Activated naive CD4-positive, alpha-beta T cell treated with anti-CD3 and anti-CD28 coated beads, Interleukin-2, amount 50 U/mL, for 24 hours (primary cell): ENCODE measurements at regions not wholly inside any gene's neighbourhood (a gene's known extent, or its start where the extent isn't known, plus 50 kb on each side); places are given as distances from the start of the nearest gene placed in this dataset.
"Not testable (repeated sequence)": the region's sequence is repeated elsewhere in the genome, so short reads cannot be mapped to it uniquely, and the experiment has no call there.

Experiments used
- H3K27ac Mint-ChIP-seq: one replicate; pipeline ENCODE4 v1.8.0; 2021; ENCODE audit warnings: mild to moderate bottlenecking, mixed read lengths
- H3K27me3 Mint-ChIP-seq: one replicate; pipeline ENCODE4 v1.8.0; 2021; ENCODE audit warnings: mixed read lengths
- H3K36me3 Mint-ChIP-seq: one replicate; pipeline ENCODE4 v1.8.0; 2021; ENCODE audit warnings: mixed read lengths
- H3K4me1 Mint-ChIP-seq: one replicate; pipeline ENCODE4 v1.8.0; 2021; ENCODE audit warnings: mixed read lengths
- H3K4me3 Mint-ChIP-seq: one replicate; pipeline ENCODE4 v1.8.0; 2021; ENCODE audit warnings: mild to moderate bottlenecking, mixed read lengths
- H3K9me3 Mint-ChIP-seq: one replicate; pipeline ENCODE4 v1.8.0; 2021; ENCODE audit warnings: mixed read lengths

DNA sequence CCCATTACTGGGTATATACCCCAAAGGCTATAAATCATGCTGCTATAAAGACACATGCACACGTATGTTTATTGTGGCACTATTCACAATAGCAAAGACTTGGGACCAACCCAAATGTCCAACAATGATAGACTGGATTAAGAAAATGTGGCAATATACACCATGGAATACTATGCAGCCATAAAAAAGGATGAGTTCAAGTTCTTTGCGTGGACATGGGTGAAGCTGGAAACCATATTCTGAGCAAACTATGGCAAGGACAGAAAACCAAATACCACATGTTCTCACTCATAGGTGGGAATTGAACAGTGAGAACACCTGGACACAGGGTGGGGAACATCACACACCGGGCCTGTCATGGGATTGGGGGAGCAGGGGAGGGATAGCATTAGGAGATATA is 54.4 kb upstream of the MUCL1 start:
- H3K4me3 Mint-ChIP-seq, H3K27me3 Mint-ChIP-seq, H3K27ac Mint-ChIP-seq, H3K36me3 Mint-ChIP-seq, H3K4me1 Mint-ChIP-seq, H3K9me3 Mint-ChIP-seq: not testable (repeated sequence)

- Mint-ChIP-seq H3K27ac (no peak overlapping the region), H3K27me3 (no peaks in the 10 kb centered on the region), H3K9me3 (no peaks in the 10 kb centered on the region)
Observed at GRCh38 chr12:54798651-54799050, 55.7 kb upstream of the MUCL1 start.

GRCh38 chr12:54796991-54797390 is 57.3 kb upstream of the MUCL1 start:
- Mint-ChIP-seq H3K4me3 (no peak overlapping the region), H3K9me3 (no peaks in the 10 kb centered on the region), H3K4me1 (no peaks in the 10 kb centered on the region), H3K27ac (no peak overlapping the region), H3K36me3 (no peaks in the 10 kb centered on the region), H3K27me3 (no peaks in the 10 kb centered on the region)

More at GRCh38 chr12:54798651-54799050, 55.7 kb upstream of the MUCL1 start:
- no peaks in the 10 kb centered on the region for H3K4me1 Mint-ChIP-seq
- no peaks in the 10 kb centered on the region for H3K36me3 Mint-ChIP-seq
- H3K4me3 Mint-ChIP-seq: no peak overlapping the region

DNA sequence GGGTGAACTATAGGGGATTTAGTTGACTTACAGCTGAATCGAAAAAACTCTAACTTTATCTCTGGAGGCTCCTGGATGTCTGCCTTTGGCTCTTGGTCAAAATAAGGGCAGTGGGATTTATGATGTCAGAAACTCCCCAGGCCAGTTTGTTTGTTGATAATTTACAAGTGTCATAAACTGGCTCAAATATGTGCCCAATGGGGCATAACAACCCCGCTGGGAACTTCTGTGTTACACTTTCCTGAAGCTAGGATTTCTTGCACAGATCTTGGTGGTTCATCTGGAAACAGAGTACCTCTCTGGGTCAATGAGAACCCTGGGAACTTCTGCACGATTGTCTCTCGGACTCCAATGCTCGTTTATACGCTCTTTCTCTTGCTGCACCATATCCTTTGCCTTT is 58.7 kb upstream of the MUCL1 start:
- no peaks in the 10 kb centered on the region for H3K4me1 Mint-ChIP-seq
- H3K9me3 Mint-ChIP-seq: no peaks in the 10 kb centered on the region
- H3K27ac Mint-ChIP-seq: no peak overlapping the region
- H3K36me3 Mint-ChIP-seq: no peaks in the 10 kb centered on the region
- no peak overlapping the region for H3K4me3 Mint-ChIP-seq
- H3K27me3 Mint-ChIP-seq: no peaks in the 10 kb centered on the region

DNA sequence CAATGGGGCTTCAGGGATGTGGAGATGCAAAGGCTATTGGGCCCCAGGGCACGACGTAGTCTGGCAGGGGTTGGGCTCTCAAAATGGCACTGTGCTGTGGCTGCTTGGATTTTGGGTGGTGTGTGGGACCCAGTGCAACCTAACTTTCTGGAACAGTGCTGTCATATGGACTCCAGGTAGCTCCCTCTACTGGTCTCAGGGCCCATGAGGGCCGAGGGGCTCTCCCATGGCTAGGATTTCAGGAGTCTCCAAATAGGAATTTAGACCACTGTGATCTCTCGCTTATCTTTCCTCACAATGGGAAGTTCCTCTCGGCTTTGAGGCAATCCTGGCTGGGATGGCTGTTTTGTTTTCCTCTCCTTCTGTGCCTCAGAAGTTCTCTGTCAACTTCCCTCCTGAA is 68.2 kb upstream of the MUCL1 start:
- Mint-ChIP-seq H3K27ac (no peak overlapping the region), H3K36me3 (peaks cover 5% of the 10 kb centered on the region), H3K4me1 (no peaks in the 10 kb centered on the region), H3K4me3 (no peak overlapping the region), H3K27me3 (no peaks in the 10 kb centered on the region), H3K9me3 (peaks cover 20% of the 10 kb centered on the region)

- Mint-ChIP-seq H3K9me3 (peaks cover 20% of the 10 kb centered on the region), H3K36me3 (peaks cover 5% of the 10 kb centered on the region), H3K27me3 (no peaks in the 10 kb centered on the region), H3K27ac (peak overlapping the region; percentile 25), H3K4me3 (no peak overlapping the region), H3K4me1 (peaks cover 4% of the 10 kb centered on the region)
Observed at GRCh38 chr12:54784115-54784514, 70.2 kb upstream of the MUCL1 start.

DNA sequence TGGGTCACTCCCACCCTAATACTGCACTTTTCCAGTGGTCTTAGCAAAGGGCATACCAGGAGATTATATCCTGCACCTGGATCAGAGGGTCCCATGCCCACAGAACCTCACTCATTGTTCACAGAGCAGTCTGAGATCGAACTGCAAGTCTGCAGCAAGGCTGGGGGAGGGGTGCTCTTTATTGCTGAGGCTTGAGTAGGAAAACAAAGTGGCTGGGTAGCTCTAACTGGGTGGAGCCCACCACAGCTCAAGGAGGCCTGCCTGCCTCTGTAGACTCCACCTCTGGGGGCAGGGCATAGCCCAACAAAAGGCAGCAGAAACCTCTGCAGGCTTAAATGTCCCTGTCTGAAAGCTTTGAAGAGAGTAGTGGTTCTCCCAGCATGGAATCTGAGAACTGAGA is 77.3 kb upstream of the MUCL1 start:
- H3K9me3 Mint-ChIP-seq, H3K27me3 Mint-ChIP-seq, H3K27ac Mint-ChIP-seq, H3K4me3 Mint-ChIP-seq, H3K36me3 Mint-ChIP-seq: not testable (repeated sequence)
- peaks cover 53% of the 10 kb centered on the region for H3K4me1 Mint-ChIP-seq

GRCh38 chr12:54773593-54773992 is 80.7 kb upstream of the MUCL1 start:
- peaks cover 45% of the 10 kb centered on the region for H3K4me1 Mint-ChIP-seq
- no peaks in the 10 kb centered on the region for H3K27me3 Mint-ChIP-seq
- no peaks in the 10 kb centered on the region for H3K36me3 Mint-ChIP-seq
- no peak overlapping the region for H3K27ac Mint-ChIP-seq
- no peak overlapping the region for H3K4me3 Mint-ChIP-seq
- peaks cover 8% of the 10 kb centered on the region for H3K9me3 Mint-ChIP-seq

- Mint-ChIP-seq H3K27ac (no peak overlapping the region), H3K9me3 (no peaks in the 10 kb centered on the region), H3K27me3 (no peaks in the 10 kb centered on the region), H3K4me1 (peaks cover 15% of the 10 kb centered on the region), H3K4me3 (no peak overlapping the region), H3K36me3 (no peaks in the 10 kb centered on the region)
Observed at GRCh38 chr12:54765652-54766051, 88.7 kb upstream of the MUCL1 start.

GRCh38 chr12:54762390-54762789 is 91.9 kb upstream of the MUCL1 start:
- peaks cover 2% of the 10 kb centered on the region for H3K27me3 Mint-ChIP-seq
- H3K9me3 Mint-ChIP-seq: peaks cover 8% of the 10 kb centered on the region
- H3K27ac Mint-ChIP-seq: no peak overlapping the region
- no peak overlapping the region for H3K4me3 Mint-ChIP-seq
- H3K4me1 Mint-ChIP-seq: peaks cover 15% of the 10 kb centered on the region
- peaks cover 6% of the 10 kb centered on the region for H3K36me3 Mint-ChIP-seq

DNA sequence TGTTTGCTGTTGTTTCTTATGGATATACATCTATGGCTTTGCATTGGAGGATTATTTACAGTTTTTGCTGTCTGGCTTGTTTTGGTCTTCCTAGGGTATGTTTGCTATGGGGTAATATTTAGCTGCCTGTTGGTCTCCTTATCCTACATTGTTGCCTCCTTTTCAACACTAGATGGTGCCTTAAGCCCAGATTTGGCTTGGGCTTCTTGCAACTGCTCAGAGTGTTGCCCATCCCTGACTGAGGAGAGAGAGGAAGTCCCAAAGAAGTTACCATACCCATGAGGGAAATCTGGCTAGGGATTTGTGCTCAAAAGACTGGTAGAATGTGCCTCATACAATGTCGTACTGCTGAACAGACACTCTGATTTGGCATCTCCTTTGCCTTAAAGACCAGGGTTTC is 94.6 kb upstream of the MUCL1 start:
- H3K27ac Mint-ChIP-seq: no peak overlapping the region
- H3K9me3 Mint-ChIP-seq: peaks cover 8% of the 10 kb centered on the region
- H3K27me3 Mint-ChIP-seq: peaks cover 2% of the 10 kb centered on the region
- peaks cover 6% of the 10 kb centered on the region for H3K36me3 Mint-ChIP-seq
- peaks cover 8% of the 10 kb centered on the region for H3K4me1 Mint-ChIP-seq
- no peak overlapping the region for H3K4me3 Mint-ChIP-seq

DNA sequence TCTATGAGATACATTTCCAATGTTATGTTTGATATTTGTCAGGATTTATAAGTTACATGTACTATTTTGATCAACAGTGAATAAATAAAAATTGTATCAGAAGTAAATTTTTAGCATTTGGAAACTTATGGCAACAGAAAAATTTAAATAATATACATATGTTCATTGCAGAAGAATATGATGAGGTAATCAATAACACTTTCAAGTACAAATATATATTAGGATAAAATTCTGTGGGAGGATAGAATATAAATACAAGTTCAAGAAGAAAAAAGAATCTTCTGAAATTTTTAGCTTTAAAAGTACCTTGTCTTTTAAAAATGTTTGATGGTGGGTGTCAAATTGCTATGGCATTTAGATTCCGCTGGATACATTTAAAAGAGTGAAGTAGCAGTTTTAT is 102.8 kb upstream of the MUCL1 start:
- no peaks in the 10 kb centered on the region for H3K9me3 Mint-ChIP-seq
- no peaks in the 10 kb centered on the region for H3K36me3 Mint-ChIP-seq
- H3K27me3 Mint-ChIP-seq: no peaks in the 10 kb centered on the region
- H3K4me1 Mint-ChIP-seq: peaks cover 20% of the 10 kb centered on the region
- no peak overlapping the region for H3K4me3 Mint-ChIP-seq
- no peak overlapping the region for H3K27ac Mint-ChIP-seq

DNA sequence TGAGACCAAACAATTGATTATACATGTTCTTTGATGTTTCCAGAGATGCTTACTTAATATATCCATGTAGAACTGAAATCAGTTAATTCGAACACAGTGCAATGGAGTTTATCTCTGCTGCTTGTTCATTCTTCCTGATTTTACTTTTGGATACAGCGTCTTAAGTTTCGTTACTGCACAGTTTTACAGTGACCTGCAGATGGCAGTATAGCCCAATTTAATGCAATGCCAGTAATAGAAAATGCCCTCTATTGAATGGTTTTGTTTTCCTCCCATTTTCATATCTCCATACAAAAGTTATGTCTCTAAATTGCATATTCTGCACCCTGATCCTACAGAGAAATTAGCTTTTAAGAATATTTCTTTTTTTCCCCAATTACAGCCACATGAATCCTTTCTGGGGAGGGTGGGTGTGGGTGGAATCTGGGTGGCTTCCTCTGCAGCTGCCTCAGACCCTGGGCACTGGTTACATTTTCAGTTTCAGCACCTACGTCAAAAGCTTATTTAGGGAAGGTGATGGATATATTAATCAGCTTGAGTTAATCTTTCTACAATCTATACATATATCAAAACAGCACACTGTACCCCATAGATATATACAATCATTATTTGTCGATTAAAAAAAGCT is 101.1 kb upstream of the DCD start:
- H3K9me3 Mint-ChIP-seq: no peaks in the 10 kb centered on the region
- peaks cover 20% of the 10 kb centered on the region for H3K4me1 Mint-ChIP-seq
- H3K27ac Mint-ChIP-seq: no peak overlapping the region
- H3K4me3 Mint-ChIP-seq: peak overlapping the region; percentile 45
- no peaks in the 10 kb centered on the region for H3K27me3 Mint-ChIP-seq
- H3K36me3 Mint-ChIP-seq: peaks cover 4% of the 10 kb centered on the region

- H3K27me3 Mint-ChIP-seq: no peaks in the 10 kb centered on the region
- no peak overlapping the region for H3K27ac Mint-ChIP-seq
- no peaks in the 10 kb centered on the region for H3K9me3 Mint-ChIP-seq
- no peak overlapping the region for H3K4me3 Mint-ChIP-seq
- peaks cover 4% of the 10 kb centered on the region for H3K36me3 Mint-ChIP-seq
- H3K4me1 Mint-ChIP-seq: peaks cover 53% of the 10 kb centered on the region
Observed at GRCh38 chr12:54744590-54744989, 96.4 kb upstream of the DCD start.

GRCh38 chr12:54740882-54741281 is 92.7 kb upstream of the DCD start:
- H3K36me3 Mint-ChIP-seq: peaks cover 7% of the 10 kb centered on the region
- peaks cover 6% of the 10 kb centered on the region for H3K9me3 Mint-ChIP-seq
- H3K27me3 Mint-ChIP-seq: no peaks in the 10 kb centered on the region
- H3K4me1 Mint-ChIP-seq: peaks cover 71% of the 10 kb centered on the region
- peak overlapping the region; percentile 42 for H3K4me3 Mint-ChIP-seq
- peak overlapping the region; percentile 20 for H3K27ac Mint-ChIP-seq

- no peaks in the 10 kb centered on the region for H3K27me3 Mint-ChIP-seq
- H3K4me1 Mint-ChIP-seq: peaks cover 51% of the 10 kb centered on the region
- H3K4me3 Mint-ChIP-seq: peak overlapping the region; percentile 27
- H3K9me3 Mint-ChIP-seq: peaks cover 6% of the 10 kb centered on the region
- H3K27ac Mint-ChIP-seq: no peak overlapping the region
- H3K36me3 Mint-ChIP-seq: peaks cover 5% of the 10 kb centered on the region
Observed at GRCh38 chr12:54736549-54736948, 88.4 kb upstream of the DCD start.
